SK-N-SH treated with all-trans-retinoic acid at 6 μM for 48 hours (cell line): ENCODE measurements at regions not wholly inside any gene's neighbourhood (a gene's known extent, or its start where the extent isn't known, plus 50 kb on each side); places are given as distances from the start of the nearest gene placed in this dataset.

Experiments
- ATAC-seq: fragments of 200-7000 bp; cut with Tn5 transposase; 3 replicates; pipeline ENCODE4 v1.9.1; 2020; ENCODE audit warnings: mild to moderate bottlenecking, moderate library complexity
- ARNTL ChIP-seq: fragments of 450-650 bp; formaldehyde crosslinking; IDR thresholded peaks from 2 replicates; pipeline ENCODE4 v1.5.0; 2020; ENCODE audit warnings: low read depth, mild to moderate bottlenecking, moderate library complexity, borderline replicate concordance
- BACH2 ChIP-seq: fragments of 250-450 bp; sonication (Bioruptor Pico); IDR thresholded peaks from 2 replicates; pipeline ENCODE4 v1.9.0; 2021; ENCODE audit warnings: mild to moderate bottlenecking, borderline replicate concordance
- CREB5 ChIP-seq: fragments of 250-450 bp; sonication (Bioruptor Pico); IDR thresholded peaks from 2 replicates; pipeline ENCODE4 v1.5.1; 2020; ENCODE audit warnings: low read depth, mild to moderate bottlenecking, moderate library complexity
- CSDC2 ChIP-seq: fragments of 250-450 bp; sonication (Bioruptor Pico); IDR thresholded peaks from 2 replicates; pipeline ENCODE4 v1.5.0; 2020; ENCODE audit warnings: mild to moderate bottlenecking, moderate library complexity
- CSRNP3 ChIP-seq: fragments of 250-450 bp; sonication (Bioruptor Pico); IDR thresholded peaks from 2 replicates; pipeline ENCODE4 v1.5.1; 2021; ENCODE audit warnings: mild to moderate bottlenecking, moderate library complexity
- GLIS3 ChIP-seq: fragments of 250-450 bp; sonication (Bioruptor Pico); IDR thresholded peaks from 2 replicates; pipeline ENCODE4 v1.5.0; 2020; ENCODE audit warnings: mild to moderate bottlenecking, moderate library complexity
- OSR1 ChIP-seq: fragments of 250-450 bp; sonication (Bioruptor Pico); IDR thresholded peaks from 2 replicates; pipeline ENCODE4 v1.8.0; 2022; ENCODE audit warnings: moderate library complexity, mild to moderate bottlenecking, inconsistent platforms
- PATZ1 ChIP-seq: fragments of 250-450 bp; sonication (Bioruptor Pico); IDR thresholded peaks from 2 replicates; pipeline ENCODE4 v1.8.0; 2020; ENCODE audit warnings: mild to moderate bottlenecking, moderate library complexity, borderline replicate concordance
- POU6F1 ChIP-seq: fragments of 250-450 bp; sonication (Bioruptor Pico); IDR thresholded peaks from 2 replicates; pipeline ENCODE4 v1.8.0; 2021; ENCODE audit warnings: low read depth, mild to moderate bottlenecking, moderate library complexity, borderline replicate concordance
- RARB ChIP-seq: fragments of 250-450 bp; sonication (Bioruptor Pico); IDR thresholded peaks from 2 replicates; pipeline ENCODE4 v1.8.0; 2021; ENCODE audit warnings: mild to moderate bottlenecking, moderate library complexity
- TCF4 ChIP-seq: fragments of 250-450 bp; sonication (Bioruptor Pico); IDR thresholded peaks from 2 replicates; pipeline ENCODE4 v1.8.0; 2021; ENCODE audit warnings: mild to moderate bottlenecking, moderate library complexity, borderline replicate concordance
- TSHZ2 ChIP-seq: fragments of 250-450 bp; sonication (Bioruptor Pico); IDR thresholded peaks from 2 replicates; pipeline ENCODE4 v1.5.0; 2020; ENCODE audit warnings: mild to moderate bottlenecking, moderate library complexity
- ZC3H10 ChIP-seq: fragments of 250-450 bp; sonication (Bioruptor Pico); IDR thresholded peaks from 2 replicates; pipeline ENCODE4 v1.5.1; 2021; ENCODE audit warnings: mild to moderate bottlenecking, moderate library complexity
- ZFP3 ChIP-seq: fragments of 250-450 bp; sonication (Bioruptor Pico); IDR thresholded peaks from 2 replicates; pipeline ENCODE4 v1.5.0; 2020; ENCODE audit warnings: mild to moderate bottlenecking, moderate library complexity
- ZFP30 ChIP-seq: fragments of 450-650 bp; formaldehyde crosslinking; IDR thresholded peaks from 2 replicates; pipeline ENCODE4 v1.5.0; 2022; ENCODE audit warnings: mild to moderate bottlenecking, moderate library complexity
- ZNF70 ChIP-seq: fragments of 450-650 bp; formaldehyde crosslinking; IDR thresholded peaks from 2 replicates; pipeline ENCODE4 v1.5.0; 2020; ENCODE audit warnings: mild to moderate bottlenecking, moderate library complexity

- TF ChIP-seq ZNF70 (CRISPR knock-in tag): no peak
- TF ChIP-seq TSHZ2: no peak
- no peak for TF ChIP-seq ZFP3 (CRISPR knock-in tag)
- TF ChIP-seq BACH2 (CRISPR knock-in tag): no peak
- TF ChIP-seq GLIS3 (CRISPR knock-in tag): no peak
- no peak for TF ChIP-seq ARNTL (CRISPR knock-in tag)
- TF ChIP-seq RARB (CRISPR knock-in tag): no peak
- TF ChIP-seq CSRNP3 (CRISPR knock-in tag): no peak
- no peak for TF ChIP-seq TCF4 (CRISPR knock-in tag)
- TF ChIP-seq CREB5: no peak
- TF ChIP-seq ZC3H10 (CRISPR knock-in tag): no peak
- TF ChIP-seq POU6F1 (CRISPR knock-in tag): no peak
- TF ChIP-seq PATZ1 (CRISPR knock-in tag): no peak
- no peak for TF ChIP-seq OSR1 (CRISPR knock-in tag)
- TF ChIP-seq CSDC2 (CRISPR knock-in tag): no peak
- no peak for ATAC-seq
Measured at GRCh38 chr9:90420768-90421513, 221.7 kb downstream of the DIRAS2 start.

- TF ChIP-seq ZNF70 (CRISPR knock-in tag): no peak
- no peak for TF ChIP-seq PATZ1 (CRISPR knock-in tag)
- TF ChIP-seq, all 23 proteins: peak for 0
Measured at GRCh38 chr9:90421786-90422185, 220.8 kb downstream of the DIRAS2 start.

GRCh38 chr9:90423661-90424193, 218.9 kb downstream of the DIRAS2 start:
- no peak for ATAC-seq
- no peak for TF ChIP-seq POU6F1 (CRISPR knock-in tag)
- TF ChIP-seq ARNTL (CRISPR knock-in tag): no peak
- no peak for TF ChIP-seq TSHZ2
- no peak for TF ChIP-seq ZFP30 (CRISPR knock-in tag)
- no peak for TF ChIP-seq BACH2 (CRISPR knock-in tag)
- no peak for TF ChIP-seq CREB5
- no peak for TF ChIP-seq ZNF70 (CRISPR knock-in tag)

More at GRCh38 chr9:90421786-90422185, 220.8 kb downstream of the DIRAS2 start:
- no peak for ATAC-seq
